ENCODE measurements at regions not wholly inside any gene's neighbourhood (a gene's known extent, or its start where the extent isn't known, plus 50 kb on each side); places are given as distances from the start of the nearest gene placed in this dataset.
A peak's percentile ranks its signal among the peaks of the same experiment; 100 is the strongest.
"Not testable (repeated sequence)": the region's sequence is repeated elsewhere in the genome, so short reads cannot be mapped to it uniquely, and the experiment has no call there.

DNA sequence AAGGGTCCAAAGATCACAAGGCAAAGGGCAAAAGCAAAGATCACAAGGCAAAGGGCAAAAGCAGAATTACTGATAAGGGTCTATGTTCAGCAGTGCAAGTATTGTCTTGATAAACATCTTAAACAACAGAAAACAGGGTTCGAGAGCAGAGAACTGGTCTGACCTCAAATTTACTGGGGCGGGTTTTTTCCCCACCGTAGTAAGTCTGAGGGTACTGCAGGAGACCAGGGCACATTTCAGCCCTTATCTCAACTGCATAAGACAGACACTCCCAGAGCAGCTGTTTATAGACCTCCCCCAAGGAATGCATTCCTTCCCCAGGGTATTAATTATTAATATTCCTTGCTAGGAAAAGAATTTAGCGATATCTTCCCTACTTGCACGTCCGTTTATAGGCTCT is 61.3 kb downstream of the ZNF860 start:
- DNase-seq = not testable (repeated sequence)

DNA sequence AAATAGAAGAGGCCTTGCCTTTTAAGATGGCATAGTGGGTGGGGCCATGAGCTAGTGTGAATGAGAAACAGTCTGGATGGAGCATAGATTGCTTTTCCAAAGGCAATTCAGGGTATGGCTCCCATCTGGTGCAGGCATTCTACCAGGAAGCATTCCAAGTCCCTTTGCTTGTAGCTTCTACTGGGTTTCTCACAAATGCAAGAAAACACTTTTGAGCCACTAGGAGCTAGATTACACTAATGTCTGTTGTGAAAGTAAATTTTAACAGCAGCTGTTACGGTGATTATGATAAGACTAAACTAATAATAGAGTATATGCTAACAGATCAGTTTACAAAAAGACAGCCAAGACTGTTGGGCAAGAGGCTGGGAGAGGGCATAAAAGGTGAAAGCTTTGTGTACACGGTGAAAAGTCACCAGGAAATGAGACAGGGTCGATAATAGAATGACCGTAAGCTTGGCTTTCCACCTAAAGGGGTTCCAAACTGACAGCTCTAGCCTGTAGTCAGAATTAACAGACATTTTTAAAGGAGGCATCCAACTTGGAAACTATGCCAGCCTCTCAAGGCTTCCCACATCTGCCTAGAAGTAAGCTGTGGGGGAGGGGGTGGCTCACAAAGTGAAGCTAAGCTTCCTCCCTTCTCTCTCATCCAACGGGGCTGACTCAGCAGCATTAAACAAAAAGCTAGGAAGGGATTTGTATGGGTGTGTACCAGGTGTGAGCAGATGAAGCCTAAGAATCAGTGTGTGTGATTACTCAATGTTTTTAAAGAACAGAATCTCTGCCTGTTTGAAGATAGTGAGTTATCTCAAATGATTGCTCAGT is 61.1 kb upstream of the GPD1L start:
- DNase-seq = peak in 1 of 51 donors; percentile 28

DNA sequence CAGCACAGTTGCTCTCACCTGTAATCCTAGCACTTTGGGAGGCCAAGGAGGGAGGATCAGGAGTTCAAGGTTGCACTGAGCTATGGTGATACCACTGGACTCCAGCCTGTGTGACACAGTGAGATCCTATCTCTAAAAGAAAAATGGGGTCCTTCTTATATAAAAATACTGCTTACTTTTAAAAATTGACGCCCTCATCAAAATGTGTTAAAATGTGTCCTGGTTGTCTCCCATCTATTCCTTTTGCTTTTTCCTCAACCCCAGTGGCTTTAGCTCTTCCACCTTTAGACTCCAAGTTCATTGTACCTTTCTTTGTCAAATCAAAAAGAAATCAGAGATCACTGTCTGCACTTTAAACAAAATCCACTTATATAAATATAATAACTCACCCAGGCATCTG is 60.3 kb upstream of the GPD1L start:
- no peak for DNase-seq

- DNase-seq = no peak
These were observed 57.8 kb upstream of the GPD1L start for GRCh38 chr3:32048487-32049182.

DNA sequence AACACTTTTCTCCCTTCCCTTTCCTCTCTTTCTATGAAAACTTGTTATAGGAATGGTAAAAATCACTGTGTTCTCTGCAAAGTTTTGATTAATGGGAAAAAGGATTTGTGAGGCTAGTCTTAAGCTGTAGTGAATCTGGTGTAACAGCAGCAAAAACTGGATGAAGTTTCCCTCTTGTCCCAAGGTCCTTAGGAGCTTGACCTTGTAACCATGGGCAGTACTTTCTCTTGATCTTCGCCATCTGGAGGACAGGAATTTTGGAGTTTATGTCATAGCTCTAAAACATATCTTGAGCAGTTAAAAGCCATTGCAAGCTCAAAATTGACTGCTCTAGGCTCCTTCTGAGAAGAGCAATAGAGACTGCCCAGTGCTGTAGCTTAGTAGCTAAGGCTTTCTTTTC is 56.5 kb upstream of the GPD1L start:
- DNase-seq = no peak

DNA sequence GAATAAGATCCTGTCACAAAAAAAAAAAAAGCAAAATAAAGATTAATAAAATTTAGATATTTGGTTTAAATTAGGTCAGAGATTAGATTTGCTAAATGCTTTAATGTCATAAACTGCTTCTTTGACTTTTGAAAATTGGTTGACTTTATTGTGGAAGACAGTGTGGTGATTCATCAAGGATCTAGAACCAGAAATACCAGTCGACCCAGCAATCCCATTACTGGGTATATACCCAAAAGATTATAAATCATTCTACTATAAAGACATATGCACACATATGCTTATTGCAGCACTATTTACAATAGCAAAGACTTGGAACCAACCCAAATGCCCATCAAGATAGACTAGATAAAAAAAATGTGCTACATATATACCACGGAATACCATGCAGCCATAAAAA is 54.2 kb upstream of the GPD1L start:
- not testable (repeated sequence) for DNase-seq

GRCh38 chr3:32052851-32053250 is 53.6 kb upstream of the GPD1L start:
- not testable (repeated sequence) for DNase-seq

DNA sequence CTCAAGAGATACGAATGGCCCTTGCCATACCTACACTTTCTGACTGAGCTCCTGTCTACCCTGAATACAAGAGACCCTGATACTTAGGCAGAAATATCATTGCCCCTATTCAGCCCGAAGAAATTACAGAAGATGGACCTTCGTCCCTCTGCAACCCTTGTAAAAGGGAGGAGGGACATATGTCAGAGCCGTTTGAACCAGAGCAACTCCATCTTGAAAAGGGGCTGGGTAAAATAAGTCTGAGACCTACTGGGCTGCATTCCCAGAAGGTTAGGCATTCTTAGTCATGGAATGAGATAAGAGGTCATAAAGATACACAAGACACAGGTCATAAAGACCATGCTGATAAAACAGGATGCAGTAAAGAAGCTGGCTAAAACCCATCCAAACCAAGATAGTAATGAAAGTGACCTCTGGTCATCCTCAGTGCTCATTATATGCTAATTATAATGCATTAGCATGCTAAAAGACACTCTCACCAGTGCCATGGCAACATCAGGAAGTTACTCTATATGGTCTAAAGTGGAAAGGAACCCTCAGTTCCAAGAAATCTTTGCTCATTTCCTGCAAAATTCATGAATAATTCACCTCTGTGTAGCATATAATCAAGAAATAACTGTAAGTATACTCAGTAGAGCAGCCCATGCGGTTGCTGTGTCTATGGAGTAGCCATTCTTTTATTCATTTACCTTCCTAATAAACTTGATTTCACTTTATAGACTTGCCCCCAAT is 49.7 kb upstream of the GPD1L start:
- no peak for DNase-seq
